H1 (cell line): ENCODE measurements at regions not wholly inside any gene's neighbourhood (a gene's known extent, or its start where the extent isn't known, plus 50 kb on each side); places are given as distances from the start of the nearest gene placed in this dataset.

ENCODE experiments used
- CTCF ChIA-PET: fragments of 300-600 bp; sonication (Branson Sonifier 250); formaldehyde crosslinking; loops from one replicate; lab custom pipeline; 2021; ENCODE audit not compliant: partially characterized antibody; lab: Charles Lee
- POLR2A ChIA-PET: fragments of 300-600 bp; sonication (Branson Sonifier 250); formaldehyde crosslinking; loops from one replicate; lab custom pipeline; 2021; ENCODE audit warnings: inconsistent platforms; ENCODE audit not compliant: partially characterized antibody; lab: Charles Lee
- DNase-seq, 2 experiments: peaks; one replicate each; pipeline versions ENCODE4 v3.0.0 to v3.0.0-alpha.2; 2010 to 2022; ENCODE audit warnings: low spot score in 2 of 2, low read depth in 1 of 2, mixed read lengths in 1 of 2
- FAIRE-seq: peaks from 2 replicates; lab custom pipeline; 2011; peaks lifted over from hg19 to GRCh38; lab: Jason Lieb, UNC
- H2AFZ ChIP-seq: 2 replicates; pipeline ENCODE4 v1.8.1; 2012; ENCODE audit warnings: low read length, inconsistent platforms
- H2AK5ac ChIP-seq: 2 replicates; pipeline ENCODE4 v1.6.1; 2013; ENCODE audit warnings: low read depth, low read length
- H2BK120ac ChIP-seq: replicated peaks from 2 replicates; pipeline ENCODE3; 2013; ENCODE audit warnings: low read depth, low read length, inconsistent platforms
- H2BK12ac ChIP-seq: 2 replicates; pipeline ENCODE4 v1.6.1; 2013; ENCODE audit warnings: low read depth, low read length
- H2BK15ac ChIP-seq: 2 replicates; pipeline ENCODE4 v1.6.1; 2013; ENCODE audit warnings: low read length
- H2BK20ac ChIP-seq: 2 replicates; pipeline ENCODE4 v1.6.1; 2013; ENCODE audit warnings: low read length
- H2BK5ac ChIP-seq: 2 replicates; pipeline ENCODE4 v1.6.1; 2013; ENCODE audit warnings: low read depth, low read length
- H3K14ac ChIP-seq: 2 replicates; pipeline ENCODE4 v1.6.1; 2013; ENCODE audit warnings: inconsistent platforms; ENCODE audit not compliant: insufficient read length
- H3K18ac ChIP-seq: 2 replicates; pipeline ENCODE4 v1.6.1; 2013; ENCODE audit warnings: low read length; ENCODE audit errors: extremely low read depth
- H3K23ac ChIP-seq: 2 replicates; pipeline ENCODE4 v1.6.1; 2013; ENCODE audit warnings: inconsistent platforms; ENCODE audit not compliant: insufficient read length
- H3K23me2 ChIP-seq: 2 replicates; pipeline ENCODE4 v1.6.1; 2013; ENCODE audit warnings: low read depth, low read length
- H3K27ac ChIP-seq: 2 replicates; pipeline ENCODE4 v1.6.1; 2011; ENCODE audit warnings: low read depth, low read length, inconsistent platforms
- H3K27me3 ChIP-seq, 4 experiments: replicated peaks in 1 of 4; 1 replicate in 1 of 4; 2 replicates in 3 of 4; pipeline versions ENCODE4 v1.6.1 to v1.8.1; 2011 to 2013; ENCODE audit warnings: low read length in 3 of 4, mild to moderate bottlenecking in 3 of 4, inconsistent platforms in 2 of 4, mixed read lengths in 2 of 4, moderate library complexity in 1 of 4; ENCODE audit not compliant: control insufficient read depth in 3 of 4, insufficient read depth in 3 of 4; ENCODE audit errors: extremely low read depth in 1 of 4
- H3K36me3 ChIP-seq, 4 experiments: 2 replicates each; pipeline versions ENCODE4 v1.6.1 to v1.8.1; 2011 to 2013; ENCODE audit warnings: mild to moderate bottlenecking in 4 of 4, low read length in 3 of 4, moderate library complexity in 2 of 4, control low read depth in 1 of 4, inconsistent platforms in 1 of 4; ENCODE audit not compliant: insufficient read depth in 4 of 4, control insufficient read depth in 2 of 4
- H3K4ac ChIP-seq: replicated peaks from 2 replicates; pipeline ENCODE3; 2013; ENCODE audit warnings: low read length, low read depth, mixed read lengths, inconsistent platforms; ENCODE audit not compliant: insufficient read length
- H3K4me1 ChIP-seq, 4 experiments: replicated peaks in 1 of 4; 1 replicate in 1 of 4; 2 replicates in 3 of 4; pipeline versions ENCODE4 v1.6.1 to v1.8.1; 2011 to 2013; ENCODE audit warnings: low read length in 3 of 4, inconsistent platforms in 2 of 4, mixed read lengths in 1 of 4; ENCODE audit not compliant: insufficient read depth in 4 of 4, control insufficient read depth in 3 of 4
- H3K4me2 ChIP-seq, 2 experiments: 2 replicates each; pipeline versions ENCODE4 v1.6.1 to v1.8.1; 2011 to 2013; ENCODE audit warnings: low read depth in 2 of 2, low read length in 2 of 2, control low read depth in 1 of 2, inconsistent platforms in 1 of 2, mild to moderate bottlenecking in 1 of 2; ENCODE audit not compliant: insufficient read depth in 1 of 2
- H3K4me3 ChIP-seq, 4 experiments: fragments of 200-600, 300-600 bp in 1 of 4; sonication (generic), shearing (Covaris generic), sonication (Bioruptor Twin) in 1 of 4; 2 replicates each; pipeline versions ENCODE4 v1.5.1 to v1.8.1; 2011 to 2016; ENCODE audit warnings: low read length in 4 of 4, low read depth in 3 of 4, control low read depth in 2 of 4, inconsistent platforms in 2 of 4, mild to moderate bottlenecking in 2 of 4, mixed read lengths in 1 of 4, moderate library complexity in 1 of 4; ENCODE audit not compliant: insufficient read depth in 2 of 4; ENCODE audit errors: extremely low read depth in 1 of 4
- H3K56ac ChIP-seq: replicated peaks from 2 replicates; pipeline ENCODE3; 2013; ENCODE audit warnings: low read depth, mild to moderate bottlenecking, mixed read lengths, low read length, inconsistent platforms; ENCODE audit not compliant: insufficient read length
- H3K79me1 ChIP-seq: 2 replicates; pipeline ENCODE4 v1.6.1; 2013; ENCODE audit warnings: low read depth, low read length, control low read depth
- H3K79me2 ChIP-seq, 2 experiments: 2 replicates each; pipeline versions ENCODE4 v1.6.1 to v1.8.1; 2012 to 2013; ENCODE audit warnings: low read length in 2 of 2, mild to moderate bottlenecking in 2 of 2, inconsistent platforms in 1 of 2; ENCODE audit not compliant: insufficient read depth in 2 of 2, control insufficient read depth in 1 of 2
- H3K9ac ChIP-seq, 4 experiments: replicated peaks in 1 of 4; 1 replicate in 1 of 4; 2 replicates in 3 of 4; pipeline versions ENCODE4 v1.6.1 to v1.8.1; 2011 to 2013; ENCODE audit warnings: low read depth in 3 of 4, low read length in 3 of 4, control low read depth in 2 of 4, mild to moderate bottlenecking in 2 of 4, moderate library complexity in 2 of 4, inconsistent platforms in 1 of 4; ENCODE audit errors: extremely low read depth in 1 of 4
- H3K9me3 ChIP-seq, 2 experiments: 2 replicates each; pipeline versions ENCODE4 v1.6.1 to v1.8.1; 2012 to 2013; ENCODE audit warnings: mild to moderate bottlenecking in 2 of 2, moderate library complexity in 2 of 2, control low read depth in 1 of 2, inconsistent platforms in 1 of 2, low read depth in 1 of 2, low read length in 1 of 2, mixed read lengths in 1 of 2; ENCODE audit not compliant: insufficient read depth in 2 of 2
- H4K20me1 ChIP-seq, 2 experiments: replicated peaks in 1 of 2; 2 replicates each; pipeline versions ENCODE3 to v1.8.1; 2011 to 2013; ENCODE audit warnings: inconsistent platforms in 2 of 2, low read length in 2 of 2, mild to moderate bottlenecking in 1 of 2; ENCODE audit not compliant: insufficient read depth in 2 of 2, control insufficient read depth in 1 of 2
- H4K5ac ChIP-seq: 2 replicates; pipeline ENCODE4 v1.6.1; 2013; ENCODE audit warnings: low read length, low read depth, mixed read lengths, inconsistent platforms; ENCODE audit not compliant: insufficient read length
- H4K8ac ChIP-seq: 2 replicates; pipeline ENCODE4 v1.8.0; 2013; ENCODE audit warnings: mild to moderate bottlenecking, moderate library complexity, low read length, inconsistent platforms; ENCODE audit not compliant: insufficient read depth; ENCODE audit errors: extremely low read depth
- H4K91ac ChIP-seq: replicated peaks from 2 replicates; pipeline ENCODE3; 2013; ENCODE audit warnings: low read length, mixed read lengths, inconsistent platforms; ENCODE audit not compliant: insufficient read length
- ASH2L ChIP-seq: fragments of 200-600, 300-600 bp; sonication (generic); IDR thresholded peaks from one replicate; pipeline ENCODE4 v1.7.1; 2017; ENCODE audit warnings: low read length
- CHD2 ChIP-seq: IDR thresholded peaks from 2 replicates; pipeline ENCODE4 v1.6.1; 2012; ENCODE audit warnings: low read length, improper control_type of control experiment
- JUN ChIP-seq: IDR thresholded peaks from 2 replicates; pipeline ENCODE4 v1.6.1; 2011; ENCODE audit warnings: low read depth, mild to moderate bottlenecking, improper control_type of control experiment, low read length
- POLR2AphosphoS5 ChIP-seq: IDR thresholded peaks from 2 replicates; pipeline ENCODE4 v1.6.1; 2011; ENCODE audit warnings: low read depth, low read length
- RBBP5 ChIP-seq: IDR thresholded peaks from 2 replicates; pipeline ENCODE4 v1.7.1; 2012; ENCODE audit warnings: low read depth, mild to moderate bottlenecking, inconsistent platforms, low read length, moderate library complexity, borderline replicate concordance
- RNF2 ChIP-seq: fragments of 200-900, 300-1000 bp; sonication (generic); IDR thresholded peaks from 2 replicates; pipeline ENCODE4 v1.7.1; 2016; ENCODE audit warnings: borderline replicate concordance, low read depth, mild to moderate bottlenecking, antibody characterized with exemption, low read length; ENCODE audit not compliant: poor library complexity, severe bottlenecking; ENCODE audit errors: missing control alignments
- SIX5 ChIP-seq: IDR thresholded peaks from 2 replicates; pipeline ENCODE4 v1.6.1; 2011; ENCODE audit warnings: mild to moderate bottlenecking, low read depth, low read length
- WGBS, 2 experiments: shearing (Covaris generic) in 1 of 2; methylation state at CpG; one replicate each; pipeline versions ENCODE4 v1.1.6 to v1.1.7; 2013 to 2015; ENCODE audit warnings: low lambda C conversion rate in 2 of 2, mixed read lengths in 2 of 2, inconsistent platforms in 1 of 2, low coverage in 1 of 2, missing lambda C conversion rate in 1 of 2; ENCODE audit not compliant: insufficient replicate concordance in 2 of 2, insufficient coverage in 1 of 2, insufficient read length in 1 of 2; ENCODE audit errors: extremely low coverage in 1 of 2, missing lambda C conversion rate in 1 of 2; 5-methylcytosine and 5-hydroxymethylcytosine counted together
- TF ChIP-seq, protein P1 (sequence below): IDR thresholded peaks from 2 replicates; pipeline ENCODE4 v1.6.1; 2012; ENCODE audit warnings: inconsistent platforms

DNA sequence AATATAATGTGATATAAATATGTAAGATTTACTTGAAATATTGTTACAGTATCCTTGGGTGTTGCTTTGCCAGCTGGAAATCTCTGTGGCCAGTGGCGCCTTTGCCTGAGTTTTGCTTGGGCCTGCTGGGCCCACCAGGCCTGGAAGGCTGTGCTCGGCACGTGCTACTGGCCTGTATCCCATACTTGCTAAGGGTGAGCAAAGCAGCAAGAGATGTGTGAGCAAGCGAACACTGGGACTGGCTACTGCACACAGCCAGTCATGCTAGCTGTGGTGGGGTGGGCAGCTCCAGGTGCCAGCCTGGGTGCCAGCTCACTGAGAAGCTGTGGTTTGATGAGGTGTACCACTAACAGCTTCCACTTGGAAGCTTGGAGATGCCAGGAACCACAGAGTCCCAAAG lies 299.1 kb upstream of the GALNT5 start:
- Histone ChIP-seq H2AK5ac (no peak overlapping the region), H4K91ac (no peak overlapping the region), H2BK5ac (no peak overlapping the region), H3K9me3 (peaks cover 16 to 19% of the 10 kb centered on the region in 2 experiments; a peak in 3 of 4 replicates), H3K27me3 (no peaks in the 10 kb centered on the region), H3K4ac (no peak overlapping the region), H3K23ac (no peak overlapping the region), H3K79me1 (no peaks in the 10 kb centered on the region), H3K18ac (no peak overlapping the region), H3K56ac (no peak overlapping the region), H3K4me3 (no peak overlapping the region), H3K79me2 (no peaks in the 10 kb centered on the region), H2BK120ac (no peak overlapping the region), H4K5ac (no peak overlapping the region), H3K9ac (no peak overlapping the region), H2BK15ac (no peak overlapping the region), H3K4me1 (no peaks in the 10 kb centered on the region), H3K23me2 (no peaks in the 10 kb centered on the region), H2AFZ (no peak overlapping the region), H2BK12ac (no peak overlapping the region), H3K4me2 (no peak overlapping the region), H2BK20ac (no peak overlapping the region), H4K8ac (no peak overlapping the region), H3K36me3 (no peaks in the 10 kb centered on the region; a peak in 1 of 8 replicates), H3K27ac (no peak overlapping the region), H3K14ac (no peak overlapping the region), H4K20me1 (no peaks in the 10 kb centered on the region)
- FAIRE-seq, result no peak
- POLR2A ChIA-PET, result no interaction called here
- no peak for DNase-seq
- no peak for TF ChIP-seq POLR2AphosphoS5
- TF ChIP-seq JUN, result no peak
- TF ChIP-seq RNF2, result no peak
- no peak for TF ChIP-seq RBBP5
- TF ChIP-seq ASH2L, result no peak
- no peak for TF ChIP-seq CHD2
- TF ChIP-seq, protein P1, sequence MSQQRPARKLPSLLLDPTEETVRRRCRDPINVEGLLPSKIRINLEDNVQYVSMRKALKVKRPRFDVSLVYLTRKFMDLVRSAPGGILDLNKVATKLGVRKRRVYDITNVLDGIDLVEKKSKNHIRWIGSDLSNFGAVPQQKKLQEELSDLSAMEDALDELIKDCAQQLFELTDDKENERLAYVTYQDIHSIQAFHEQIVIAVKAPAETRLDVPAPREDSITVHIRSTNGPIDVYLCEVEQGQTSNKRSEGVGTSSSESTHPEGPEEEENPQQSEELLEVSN, result no peak
- TF ChIP-seq SIX5, result no peak
- WGBS, 2 experiments, result 94% methylated on average over 4 of the region's 4 CpGs; no CpG with 5 or more reads in 1 of the 2 experiments
- CTCF ChIA-PET, result interaction anchor here (0.6 kb wide), 1 partner anchor 64 kb away, joined by 3 read pairs; no protein-coding TSS in a partner anchor
